HG02763 (cell line): ENCODE measurements at regions not wholly inside any gene's neighbourhood (a gene's known extent, or its start where the extent isn't known, plus 50 kb on each side); places are given as distances from the start of the nearest gene placed in this dataset.
"Not testable (repeated sequence)": the region's sequence is repeated elsewhere in the genome, so short reads cannot be mapped to it uniquely, and the experiment has no call there.

Experiments used
- ATAC-seq: cut with Tn5 transposase; IDR thresholded peaks from one replicate; pipeline ENCODE4 v1.9.1; 2021; ENCODE audit warnings: mild to moderate bottlenecking, moderate library complexity; ENCODE audit not compliant: unreplicated experiment

DNA sequence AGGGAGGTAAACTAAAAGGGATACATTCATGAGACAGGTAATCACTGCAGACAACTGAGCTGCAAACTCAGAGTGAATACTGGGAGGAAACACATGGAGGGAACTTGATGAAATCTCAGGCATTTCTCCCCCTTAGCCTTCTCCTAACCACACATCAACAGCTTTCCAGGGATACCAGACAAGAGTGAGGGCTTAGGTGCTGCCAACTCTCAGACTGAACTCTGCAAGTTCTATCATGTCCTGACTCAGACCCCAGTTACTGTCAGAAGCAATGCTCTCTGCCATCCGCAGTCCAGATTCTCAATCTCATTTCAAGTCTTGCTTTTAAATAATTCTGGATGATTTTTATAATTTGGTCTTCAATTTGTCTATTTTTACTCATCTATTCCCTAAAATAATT is 267.3 kb downstream of the LTN1 start:
- no peak for ATAC-seq

- no peak for ATAC-seq
Measured at GRCh38 chr21:28723646-28724045, 269.0 kb downstream of the LTN1 start.

GRCh38 chr21:28719723-28720122 is 273.0 kb downstream of the LTN1 start:
- no peak for ATAC-seq

GRCh38 chr21:28714777-28715464 is 277.8 kb downstream of the LTN1 start:
- ATAC-seq = no peak

DNA sequence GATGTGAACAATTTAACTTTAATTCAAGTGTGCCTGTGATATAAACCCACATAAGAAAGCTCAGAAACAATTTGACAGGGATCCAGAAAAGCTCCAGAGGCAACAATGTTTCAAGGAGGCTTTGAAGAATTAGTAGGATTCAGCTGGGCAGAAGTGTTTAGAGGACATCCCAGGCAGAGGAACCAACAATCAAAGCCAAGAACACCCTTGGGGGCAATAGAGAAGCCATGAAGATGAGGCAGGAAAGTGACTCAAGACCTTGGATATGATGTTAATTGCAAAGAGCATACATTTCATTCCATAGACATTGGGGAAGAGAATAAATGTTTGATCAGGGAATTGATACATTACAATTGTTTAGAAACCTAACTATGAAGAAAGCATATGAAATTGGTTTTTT is 280.3 kb downstream of the LTN1 start:
- no peak for ATAC-seq

GRCh38 chr21:28705616-28706015 is 287.1 kb downstream of the LTN1 start:
- no peak for ATAC-seq

DNA sequence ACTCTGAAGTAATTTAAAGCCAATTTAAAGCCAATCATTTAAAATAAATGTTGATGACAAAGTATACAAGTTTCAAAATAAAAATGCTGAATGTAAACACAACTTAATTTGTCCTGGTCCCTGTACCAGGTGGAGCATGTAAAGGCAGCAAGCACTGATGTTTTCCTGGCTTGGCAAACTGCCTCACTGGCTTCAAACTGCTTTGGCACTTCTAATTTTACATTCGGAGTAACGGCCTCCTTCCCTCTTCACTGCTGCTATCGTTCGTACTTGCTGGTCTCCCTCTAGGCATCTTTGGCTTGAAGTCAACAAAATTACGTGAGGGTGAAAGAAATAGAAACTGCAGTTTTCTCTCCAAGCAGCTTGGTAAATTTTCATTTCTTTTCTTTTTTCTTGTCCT is 287.9 kb downstream of the LTN1 start:
- no peak for ATAC-seq

DNA sequence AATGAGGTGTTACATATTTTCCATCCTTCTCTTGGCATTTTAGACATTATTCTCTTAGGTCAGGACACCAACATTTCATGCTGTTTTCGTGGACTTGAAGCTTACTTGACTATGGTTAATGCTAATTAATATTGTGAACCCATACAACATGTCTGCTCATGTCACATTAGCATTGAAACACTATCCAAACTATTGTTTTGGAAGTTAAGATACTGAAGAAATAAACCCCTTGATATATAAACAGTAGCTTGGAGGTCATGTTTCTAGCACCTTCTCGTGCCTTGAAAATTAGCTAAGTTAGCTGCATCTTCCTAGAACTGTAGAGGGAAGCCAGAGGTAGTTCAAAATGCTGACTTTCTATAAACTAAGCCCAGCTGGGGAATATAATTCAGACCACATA is 288.8 kb downstream of the LTN1 start:
- ATAC-seq = no peak

DNA sequence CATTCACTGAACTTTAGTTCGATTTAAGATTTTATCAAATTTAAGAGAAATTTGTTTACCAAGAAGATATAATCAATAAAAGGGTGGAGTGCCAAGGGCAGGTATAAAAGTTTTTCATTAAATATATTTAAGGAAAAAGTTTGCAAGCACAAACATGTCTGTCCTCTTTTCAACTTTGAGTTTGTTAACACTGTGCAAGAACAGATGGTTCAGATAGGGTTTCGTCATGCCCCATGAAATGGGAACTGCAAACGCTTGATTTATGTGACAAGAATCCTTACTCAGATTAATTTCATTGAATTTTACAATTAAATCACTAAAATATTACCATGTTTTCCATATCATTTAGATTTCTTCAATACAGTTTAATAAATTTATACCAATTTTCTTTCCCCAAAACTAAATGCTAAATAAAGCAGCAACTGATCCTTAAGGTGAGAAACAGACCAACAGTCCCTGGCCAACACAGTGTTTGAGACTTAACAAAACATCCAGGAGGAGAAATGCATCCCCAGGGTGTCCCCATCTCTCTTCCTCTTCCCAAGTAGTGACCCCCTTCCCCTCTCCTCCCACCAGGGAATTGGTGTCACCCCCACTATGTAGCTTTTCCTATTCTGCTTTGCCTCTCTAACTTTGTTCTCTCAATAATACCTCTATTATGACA is 292.9 kb downstream of the LTN1 start:
- no peak for ATAC-seq

- ATAC-seq = no peak
Measured at GRCh38 chr21:28699186-28699585, 293.5 kb downstream of the LTN1 start.

- ATAC-seq = no peak
Measured at GRCh38 chr21:28696844-28697410, 295.8 kb downstream of the LTN1 start.

GRCh38 chr21:28693476-28693875 is 299.2 kb downstream of the LTN1 start:
- no peak for ATAC-seq

GRCh38 chr21:28690196-28690595 is 302.5 kb downstream of the LTN1 start:
- no peak for ATAC-seq

DNA sequence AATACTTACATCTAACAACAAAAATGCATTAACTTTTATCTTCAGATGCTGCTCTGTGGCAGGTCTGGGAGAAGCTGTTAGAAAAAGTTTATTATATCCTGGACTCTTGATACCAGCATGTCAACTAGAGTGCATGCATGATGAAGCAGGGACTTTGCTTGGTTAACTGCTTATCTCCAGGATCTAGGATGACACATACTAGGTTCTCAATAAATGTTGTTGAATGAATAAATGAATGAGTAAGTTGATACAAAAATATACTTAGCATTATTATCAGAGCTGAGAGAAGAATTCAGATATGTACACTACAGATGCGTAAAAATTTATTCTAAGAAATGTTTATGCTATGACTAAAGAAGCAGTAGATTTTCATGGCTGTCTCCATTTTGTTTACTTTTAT is 304.3 kb downstream of the LTN1 start:
- ATAC-seq = no peak

DNA sequence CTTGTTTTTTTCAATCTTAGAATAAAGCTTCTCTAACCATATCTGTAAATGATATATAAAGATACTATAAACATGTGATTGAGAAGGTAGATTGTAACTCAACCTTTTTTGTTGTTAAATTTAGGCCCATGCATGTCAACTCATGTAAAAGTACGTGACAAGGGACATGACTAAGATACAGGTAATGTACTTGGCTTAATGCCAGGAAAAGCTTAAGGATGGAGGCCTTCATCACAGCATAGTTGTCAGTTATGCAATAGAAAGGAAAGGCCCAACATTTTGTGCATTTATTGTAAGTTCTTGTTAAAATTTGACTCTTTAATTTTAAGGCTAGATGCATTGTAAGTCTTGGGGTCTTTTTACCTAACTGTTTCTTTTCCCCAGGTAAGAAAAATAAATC is 305.1 kb downstream of the LTN1 start:
- no peak for ATAC-seq

- no peak for ATAC-seq
Measured at GRCh38 chr21:28683982-28684752, 308.5 kb downstream of the LTN1 start.

DNA sequence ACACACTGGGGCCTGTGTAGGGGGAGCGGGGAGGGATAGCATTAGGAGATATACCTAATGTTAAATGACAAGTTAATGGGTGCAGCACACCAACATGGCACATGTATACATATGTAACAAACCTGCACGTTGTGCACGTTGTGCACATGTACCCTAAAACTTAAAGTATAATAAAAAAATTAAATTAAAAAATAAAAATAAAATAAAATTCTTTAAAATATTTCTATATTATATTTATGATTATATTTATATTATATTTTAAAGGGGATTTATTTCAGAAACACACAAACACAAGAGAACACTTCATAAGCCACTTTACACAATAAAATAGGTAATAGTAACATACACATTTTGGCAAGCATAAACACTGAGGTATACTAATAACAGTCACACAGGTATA is 309.8 kb downstream of the LTN1 start:
- not testable (repeated sequence) for ATAC-seq

DNA sequence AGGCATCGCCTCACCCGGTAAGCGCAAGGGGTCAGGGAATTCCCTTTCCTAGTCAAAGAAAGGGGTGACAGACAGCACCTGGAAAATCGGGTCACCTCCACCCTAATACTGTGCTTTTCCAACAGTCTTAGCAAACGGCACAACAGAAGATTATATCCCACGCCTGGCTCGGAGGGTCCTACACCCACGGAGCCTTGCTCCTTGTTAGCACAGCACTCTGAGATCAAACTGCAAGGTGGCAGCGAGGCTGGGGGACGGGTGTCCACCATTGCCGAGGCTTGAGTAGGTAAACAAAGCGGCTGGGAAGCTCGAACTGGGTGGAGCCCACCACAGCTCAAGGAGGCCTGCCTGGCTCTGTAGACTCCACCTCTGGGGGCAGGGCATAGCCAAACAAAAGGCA is 315.6 kb downstream of the LTN1 start:
- ATAC-seq = not testable (repeated sequence)

- no peak for ATAC-seq
Measured at GRCh38 chr21:28675331-28676041, 317.2 kb downstream of the LTN1 start.

DNA sequence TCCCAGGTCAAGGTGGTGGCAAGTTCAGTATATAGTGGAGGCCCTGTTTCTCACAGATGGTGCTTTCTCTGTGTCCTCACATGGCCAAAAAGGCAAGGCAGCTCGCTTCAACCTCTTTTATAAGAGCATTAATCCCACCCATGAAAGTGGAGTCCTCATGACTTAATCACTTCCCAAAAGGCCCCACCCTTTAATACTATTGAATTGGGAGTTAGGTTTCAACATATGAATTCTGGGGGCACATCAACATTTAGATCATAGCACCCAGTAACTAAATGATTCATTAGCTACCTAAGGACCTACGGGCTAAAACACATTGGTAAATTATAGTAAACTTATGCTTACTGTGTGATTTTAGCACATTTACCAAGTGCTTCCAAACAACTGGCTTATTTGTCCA is 317.9 kb downstream of the LTN1 start:
- no peak for ATAC-seq

DNA sequence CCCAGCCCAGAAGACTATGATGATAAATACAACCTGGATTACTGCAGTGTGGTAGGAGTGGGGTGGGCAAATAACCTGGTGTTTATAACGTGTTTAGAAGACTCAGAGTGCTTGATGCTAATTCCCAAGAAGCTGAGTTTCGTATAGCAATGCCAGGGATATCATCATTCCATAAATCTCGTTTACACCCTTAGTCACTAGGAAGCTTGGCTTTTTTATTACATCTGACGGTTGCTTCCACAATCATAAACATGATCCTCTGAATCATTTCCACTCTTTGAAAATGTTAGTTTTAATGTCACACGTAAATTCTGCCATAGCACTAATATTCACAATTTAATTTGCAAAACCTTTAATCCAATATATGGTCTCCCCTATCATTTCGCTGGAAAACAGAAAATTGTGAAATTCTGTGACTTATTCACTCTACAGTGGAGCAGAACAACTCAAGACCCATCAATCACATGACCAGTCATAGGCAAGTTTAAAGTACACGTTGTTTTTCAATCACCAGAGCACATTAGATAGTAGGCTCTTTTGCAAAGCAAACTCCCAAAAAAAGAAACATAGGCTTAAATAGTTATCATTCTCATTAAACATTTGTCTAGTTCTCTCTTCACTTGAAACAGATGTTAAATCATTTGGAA is 321.0 kb downstream of the LTN1 start:
- ATAC-seq = no peak
